MM.1S (cell line): ENCODE measurements at regions not wholly inside any gene's neighbourhood (a gene's known extent, or its start where the extent isn't known, plus 50 kb on each side); places are given as distances from the start of the nearest gene placed in this dataset.

ENCODE experiments used
- DNase-seq: peaks from one replicate; pipeline ENCODE4 v3.0.0-alpha.2; 2015
- H2AFZ ChIP-seq: fragments of 300-600 bp; sonication (generic); 2 replicates; pipeline ENCODE4 v1.6.0; 2016; ENCODE audit warnings: antibody characterized with exemption, low read length
- H3F3A ChIP-seq: fragments of 300-600 bp; sonication (generic); 2 replicates; pipeline ENCODE4 v1.6.1; 2016; ENCODE audit warnings: mild to moderate bottlenecking, antibody characterized with exemption, low read length, moderate library complexity, mixed read lengths; ENCODE audit not compliant: insufficient read depth
- H3K27ac ChIP-seq: fragments of 300-600 bp; sonication (generic); 2 replicates; pipeline ENCODE4 v1.5.1; 2016; ENCODE audit warnings: mild to moderate bottlenecking, low read length
- H3K27me3 ChIP-seq: fragments of 300-600 bp; sonication (generic); replicated peaks from 2 replicates; pipeline ENCODE4 v1.6.0; 2016; ENCODE audit warnings: low read length; ENCODE audit not compliant: insufficient read depth
- H3K36me3 ChIP-seq: fragments of 300-600 bp; sonication (generic); replicated peaks from 2 replicates; pipeline ENCODE4 v1.6.1; 2016; ENCODE audit warnings: mild to moderate bottlenecking, low read length, mixed read lengths; ENCODE audit not compliant: insufficient read depth
- H3K4me1 ChIP-seq: fragments of 300-600 bp; sonication (generic); 2 replicates; pipeline ENCODE4 v1.6.1; 2016; ENCODE audit warnings: low read length, mixed read lengths
- H3K4me2 ChIP-seq: fragments of 300-600 bp; sonication (generic); 2 replicates; pipeline ENCODE4 v1.6.0; 2016; ENCODE audit warnings: low read depth, low read length
- H3K4me3 ChIP-seq: fragments of 300-600 bp; sonication (generic); 2 replicates; pipeline ENCODE4 v1.5.1; 2016; ENCODE audit warnings: low read length, mixed read lengths
- H3K79me2 ChIP-seq: fragments of 300-600 bp; sonication (generic); 2 replicates; pipeline ENCODE4 v1.6.1; 2016; ENCODE audit warnings: mixed run types, low read length, mixed read lengths
- H3K9ac ChIP-seq: fragments of 300-600 bp; sonication (generic); 2 replicates; pipeline ENCODE4 v1.6.1; 2016; ENCODE audit warnings: low read length, mixed read lengths
- H3K9me2 ChIP-seq: fragments of 300-600 bp; sonication (generic); replicated peaks from 2 replicates; pipeline ENCODE4 v1.6.1; 2016; ENCODE audit warnings: mild to moderate bottlenecking, low read length, mixed read lengths; ENCODE audit not compliant: insufficient read depth
- H3K9me3 ChIP-seq: fragments of 300-600 bp; sonication (generic); replicated peaks from 2 replicates; pipeline ENCODE4 v1.6.1; 2016; ENCODE audit warnings: mild to moderate bottlenecking, low read length, mixed read lengths; ENCODE audit not compliant: insufficient read depth
- H4K20me1 ChIP-seq: fragments of 300-600 bp; sonication (generic); 2 replicates; pipeline ENCODE4 v1.6.1; 2016; ENCODE audit warnings: mild to moderate bottlenecking, low read length, moderate library complexity, mixed read lengths; ENCODE audit not compliant: insufficient read depth
- EZH2 ChIP-seq: fragments of 300-600 bp; sonication (generic); optimal IDR thresholded peaks from 2 replicates; pipeline ENCODE3; 2017; ENCODE audit warnings: low read depth, mild to moderate bottlenecking, antibody characterized with exemption, low read length, mixed read lengths
- EZH2phosphoT487 ChIP-seq: fragments of 300-600 bp; sonication (generic); IDR thresholded peaks from 2 replicates; pipeline ENCODE4 v1.6.1; 2018; ENCODE audit warnings: antibody characterized with exemption, low read length
- TF ChIP-seq, protein P1 (sequence below): fragments of 300-600 bp; sonication (generic); IDR thresholded peaks from 2 replicates; pipeline ENCODE4 v1.5.1; 2016; ENCODE audit warnings: antibody characterized with exemption, low read length, mixed read lengths

DNA sequence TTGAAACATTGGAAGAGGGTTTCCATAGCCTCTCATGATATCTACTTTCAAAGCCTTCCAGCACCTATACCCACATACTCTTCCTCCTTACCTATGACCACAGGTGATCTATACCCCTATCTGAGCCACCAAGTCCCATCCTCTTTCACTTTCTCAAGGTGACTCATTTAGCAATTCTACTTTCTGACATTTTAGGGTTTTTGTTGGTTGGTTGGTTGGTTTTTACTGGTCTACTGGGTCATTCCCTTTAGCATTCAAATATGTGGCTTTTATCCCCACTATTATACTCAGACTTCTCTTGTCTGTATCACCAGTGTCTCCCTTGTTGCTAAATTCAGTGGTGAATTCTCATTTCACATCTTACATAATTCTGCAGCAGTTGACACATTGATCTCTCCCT lies 130.4 kb upstream of the STEAP4 start:
- no peaks in the 10 kb centered on the region for H3K9me3 ChIP-seq
- no peak overlapping the region for H2AFZ ChIP-seq
- H3K27me3 ChIP-seq = no peaks in the 10 kb centered on the region
- H3F3A ChIP-seq = no peaks in the 10 kb centered on the region
- H3K4me2 ChIP-seq = no peak overlapping the region
- no peak for TF ChIP-seq EZH2phosphoT487
- TF ChIP-seq, protein P1, sequence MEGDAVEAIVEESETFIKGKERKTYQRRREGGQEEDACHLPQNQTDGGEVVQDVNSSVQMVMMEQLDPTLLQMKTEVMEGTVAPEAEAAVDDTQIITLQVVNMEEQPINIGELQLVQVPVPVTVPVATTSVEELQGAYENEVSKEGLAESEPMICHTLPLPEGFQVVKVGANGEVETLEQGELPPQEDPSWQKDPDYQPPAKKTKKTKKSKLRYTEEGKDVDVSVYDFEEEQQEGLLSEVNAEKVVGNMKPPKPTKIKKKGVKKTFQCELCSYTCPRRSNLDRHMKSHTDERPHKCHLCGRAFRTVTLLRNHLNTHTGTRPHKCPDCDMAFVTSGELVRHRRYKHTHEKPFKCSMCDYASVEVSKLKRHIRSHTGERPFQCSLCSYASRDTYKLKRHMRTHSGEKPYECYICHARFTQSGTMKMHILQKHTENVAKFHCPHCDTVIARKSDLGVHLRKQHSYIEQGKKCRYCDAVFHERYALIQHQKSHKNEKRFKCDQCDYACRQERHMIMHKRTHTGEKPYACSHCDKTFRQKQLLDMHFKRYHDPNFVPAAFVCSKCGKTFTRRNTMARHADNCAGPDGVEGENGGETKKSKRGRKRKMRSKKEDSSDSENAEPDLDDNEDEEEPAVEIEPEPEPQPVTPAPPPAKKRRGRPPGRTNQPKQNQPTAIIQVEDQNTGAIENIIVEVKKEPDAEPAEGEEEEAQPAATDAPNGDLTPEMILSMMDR = no peak
- TF ChIP-seq EZH2 = no peak
- no peaks in the 10 kb centered on the region for H3K79me2 ChIP-seq
- H3K9me2 ChIP-seq = no peaks in the 10 kb centered on the region
- no peak overlapping the region for H3K9ac ChIP-seq
- H4K20me1 ChIP-seq = no peaks in the 10 kb centered on the region
- DNase-seq = no peak
- H3K36me3 ChIP-seq = no peaks in the 10 kb centered on the region
- no peak overlapping the region for H3K4me3 ChIP-seq
- H3K4me1 ChIP-seq = no peaks in the 10 kb centered on the region
- no peak overlapping the region for H3K27ac ChIP-seq

DNA sequence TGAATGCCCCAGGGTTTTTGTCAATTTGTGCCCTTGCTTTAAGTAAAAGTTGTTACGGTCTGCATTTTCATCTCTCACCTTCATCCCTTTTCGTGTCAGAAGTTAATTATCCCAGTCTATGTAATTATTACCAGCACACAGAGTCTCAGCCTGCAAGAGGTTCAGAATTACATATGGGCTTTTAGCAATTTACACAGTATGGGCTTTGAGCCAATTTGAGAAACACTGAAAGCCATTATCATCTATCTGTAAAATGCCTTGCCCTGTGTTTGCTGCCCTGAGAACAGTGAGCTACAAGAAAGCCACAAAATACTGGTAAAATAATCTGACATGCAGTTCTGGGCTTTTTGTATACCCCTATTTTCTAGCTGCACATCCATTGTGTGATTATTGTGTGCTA lies 125.6 kb upstream of the STEAP4 start:
- no peak overlapping the region for H2AFZ ChIP-seq
- H3K9ac ChIP-seq = no peak overlapping the region
- H3K9me2 ChIP-seq = no peaks in the 10 kb centered on the region
- H3K9me3 ChIP-seq = no peaks in the 10 kb centered on the region
- no peak for TF ChIP-seq EZH2phosphoT487
- TF ChIP-seq, protein P1 = no peak
- TF ChIP-seq EZH2 = no peak
- H3K27ac ChIP-seq = no peak overlapping the region
- H3K27me3 ChIP-seq = no peaks in the 10 kb centered on the region
- DNase-seq = no peak
- no peak overlapping the region for H3K4me3 ChIP-seq
- H3K4me1 ChIP-seq = no peaks in the 10 kb centered on the region
- no peaks in the 10 kb centered on the region for H3K79me2 ChIP-seq
- no peaks in the 10 kb centered on the region for H3F3A ChIP-seq
- no peaks in the 10 kb centered on the region for H3K36me3 ChIP-seq
- H4K20me1 ChIP-seq = no peaks in the 10 kb centered on the region
- H3K4me2 ChIP-seq = no peak overlapping the region

DNA sequence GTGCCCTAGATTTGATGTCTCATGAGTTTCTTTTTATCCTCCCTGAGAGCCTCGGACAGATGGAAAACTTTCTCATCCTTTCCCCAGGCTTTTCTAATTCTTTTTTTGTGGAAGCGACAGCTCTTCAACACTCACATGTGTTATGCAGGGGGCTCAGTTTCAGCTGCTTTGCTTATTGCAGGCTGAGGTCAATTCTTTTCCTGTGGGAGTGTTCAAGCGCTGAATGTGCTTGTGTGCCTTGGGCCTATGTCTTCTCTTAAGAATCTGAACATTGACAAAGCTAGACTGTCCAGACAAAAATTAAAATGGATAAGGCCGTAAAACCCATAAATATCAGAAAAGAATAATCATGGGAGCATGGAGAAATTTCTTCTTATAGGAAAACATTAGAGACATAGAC lies 125.2 kb upstream of the STEAP4 start:
- Histone ChIP-seq H3K4me1 (no peaks in the 10 kb centered on the region), H3K27me3 (no peaks in the 10 kb centered on the region), H3K27ac (no peak overlapping the region), H3F3A (no peaks in the 10 kb centered on the region), H3K9ac (no peak overlapping the region), H3K79me2 (no peaks in the 10 kb centered on the region), H3K9me2 (no peaks in the 10 kb centered on the region), H3K4me2 (no peak overlapping the region), H3K36me3 (no peaks in the 10 kb centered on the region), H3K9me3 (no peaks in the 10 kb centered on the region), H2AFZ (no peak overlapping the region), H4K20me1 (no peaks in the 10 kb centered on the region), H3K4me3 (no peak overlapping the region)
- no peak for DNase-seq
- TF ChIP-seq, protein P1 = no peak
- no peak for TF ChIP-seq EZH2
- TF ChIP-seq EZH2phosphoT487 = no peak
